ENCODE measurements at regions not wholly inside any gene's neighbourhood (a gene's known extent, or its start where the extent isn't known, plus 50 kb on each side); places are given as distances from the start of the nearest gene placed in this dataset.

GRCh38 chr13:39108783-39109182, 70.5 kb downstream of the NHLRC3 start:
- Histone ChIP-seq H3K27me3 (no peaks in the 10 kb centered on the region), H3K4me1 (no peaks in the 10 kb centered on the region), H3K4me3 (no peak overlapping the region), H3K27ac (no peak overlapping the region), H3K9me3 (no peaks in the 10 kb centered on the region), H3K36me3 (no peaks in the 10 kb centered on the region)
- TF ChIP-seq CTCF (IDR thresholded peaks at IDR 0.05) (no peak), EP300 (IDR thresholded peaks at IDR 0.05) (no peak), POLR2AphosphoS5 (IDR thresholded peaks at IDR 0.05) (no peak)
- WGBS, 2 donors: 56 to 69% methylated on average over 2 of the region's 2 CpGs
- intact Hi-C loops (cut with DNase I): no loop called here
- no peak for DNase-seq

- no peaks in the 10 kb centered on the region for H3K4me1 ChIP-seq
- H3K4me3 ChIP-seq: no peak overlapping the region
- H3K9me3 ChIP-seq: no peaks in the 10 kb centered on the region
- no peak for TF ChIP-seq EP300 (IDR thresholded peaks at IDR 0.05)
- no peak for TF ChIP-seq POLR2A (IDR thresholded peaks at IDR 0.05)
- TF ChIP-seq POLR2AphosphoS5 (IDR thresholded peaks at IDR 0.05): no peak
- no peak for TF ChIP-seq CTCF (IDR thresholded peaks at IDR 0.05)
- no peak overlapping the region for H3K27ac ChIP-seq
- WGBS, 2 donors: 96 to 97% methylated on average over 2 of the region's 2 CpGs
- no peak for DNase-seq
- intact Hi-C loops (cut with DNase I): no loop called here
- no peaks in the 10 kb centered on the region for H3K36me3 ChIP-seq
- H3K27me3 ChIP-seq: no peaks in the 10 kb centered on the region
These were observed 72.4 kb downstream of the NHLRC3 start for GRCh38 chr13:39110518-39111097.

- no peaks in the 10 kb centered on the region for H3K4me1 ChIP-seq
- H3K27me3 ChIP-seq: no peaks in the 10 kb centered on the region
- TF ChIP-seq POLR2A (IDR thresholded peaks at IDR 0.05) (no peak), CTCF (IDR thresholded peaks at IDR 0.05) (no peak), POLR2AphosphoS5 (IDR thresholded peaks at IDR 0.05) (no peak), EP300 (IDR thresholded peaks at IDR 0.05) (no peak)
- intact Hi-C loops (cut with DNase I): no loop called here
- no peaks in the 10 kb centered on the region for H3K9me3 ChIP-seq
- no peak for DNase-seq
- H3K27ac ChIP-seq: no peak overlapping the region
- H3K36me3 ChIP-seq: no peaks in the 10 kb centered on the region
- H3K4me3 ChIP-seq: no peak overlapping the region
- 0 to 1% methylated on average over 2 of the region's 2 CpGs for WGBS, 2 donors
These were observed 72.9 kb downstream of the NHLRC3 start for GRCh38 chr13:39111145-39111544.

GRCh38 chr13:39119422-39119821, 81.2 kb downstream of the NHLRC3 start:
- Histone ChIP-seq H3K9me3 (no peaks in the 10 kb centered on the region), H3K27ac (no peak overlapping the region), H3K36me3 (no peaks in the 10 kb centered on the region), H3K4me1 (no peaks in the 10 kb centered on the region), H3K27me3 (no peaks in the 10 kb centered on the region), H3K4me3 (no peak overlapping the region)
- WGBS, 2 donors: 97 to 100% methylated on average over 1 of the region's 1 CpG
- DNase-seq: no peak
- TF ChIP-seq POLR2AphosphoS5 (IDR thresholded peaks at IDR 0.05) (no peak), CTCF (IDR thresholded peaks at IDR 0.05) (no peak), EP300 (IDR thresholded peaks at IDR 0.05) (no peak), POLR2A (IDR thresholded peaks at IDR 0.05) (no peak)
- intact Hi-C loops (cut with DNase I): no loop called here

GRCh38 chr13:39123578-39123977, 85.3 kb downstream of the NHLRC3 start:
- no peaks in the 10 kb centered on the region for H3K27me3 ChIP-seq
- WGBS, 2 donors: 32 to 50% methylated on average over 1 of the region's 1 CpG
- TF ChIP-seq POLR2AphosphoS5 (IDR thresholded peaks at IDR 0.05): no peak
- TF ChIP-seq POLR2A (IDR thresholded peaks at IDR 0.05): no peak
- no peak for TF ChIP-seq EP300 (IDR thresholded peaks at IDR 0.05)
- TF ChIP-seq CTCF (IDR thresholded peaks at IDR 0.05): no peak
- no peaks in the 10 kb centered on the region for H3K9me3 ChIP-seq
- no peak overlapping the region for H3K27ac ChIP-seq
- no peak overlapping the region for H3K4me3 ChIP-seq
- intact Hi-C loops (cut with DNase I): no loop called here
- no peaks in the 10 kb centered on the region for H3K36me3 ChIP-seq
- no peak for DNase-seq
- H3K4me1 ChIP-seq: no peaks in the 10 kb centered on the region

Measured in sigmoid colon (tissue), 6 donors.